GM19463 (cell line): ENCODE measurements at regions not wholly inside any gene's neighbourhood (a gene's known extent, or its start where the extent isn't known, plus 50 kb on each side); places are given as distances from the start of the nearest gene placed in this dataset.

ENCODE experiments used
- ATAC-seq: cut with Tn5 transposase; IDR thresholded peaks from one replicate; pipeline ENCODE4 v1.9.1; 2021; ENCODE audit warnings: mild to moderate bottlenecking, moderate library complexity; ENCODE audit not compliant: unreplicated experiment

GRCh38 chr11:81472646-81473045 is 1261.0 kb downstream of the FAM181B start:
- ATAC-seq, result no peak

GRCh38 chr11:81470446-81470845 is 1263.2 kb downstream of the FAM181B start:
- no peak for ATAC-seq

- ATAC-seq, result no peak
These were observed 1273.8 kb downstream of the FAM181B start for GRCh38 chr11:81459766-81460306.

- ATAC-seq, result no peak
These were observed 1284.0 kb downstream of the FAM181B start for GRCh38 chr11:81449588-81450156.

GRCh38 chr11:81444297-81444696 is 1289.4 kb downstream of the FAM181B start:
- no peak for ATAC-seq

GRCh38 chr11:81432333-81432732 is 1301.3 kb downstream of the FAM181B start:
- no peak for ATAC-seq

GRCh38 chr11:81424822-81425221 is 1308.8 kb downstream of the FAM181B start:
- ATAC-seq, result no peak

GRCh38 chr11:81422402-81422801 is 1311.3 kb downstream of the FAM181B start:
- no peak for ATAC-seq

- ATAC-seq, result no peak
These were observed 1312.3 kb downstream of the FAM181B start for GRCh38 chr11:81421251-81421860.

GRCh38 chr11:81420668-81421250 is 1312.9 kb downstream of the FAM181B start:
- no peak for ATAC-seq

GRCh38 chr11:81397316-81397715 is 1336.3 kb downstream of the FAM181B start:
- no peak for ATAC-seq

GRCh38 chr11:81394311-81394710 is 1339.4 kb downstream of the FAM181B start:
- no peak for ATAC-seq

- no peak for ATAC-seq
These were observed 1345.3 kb downstream of the FAM181B start for GRCh38 chr11:81388326-81388725.

GRCh38 chr11:81380395-81380794 is 1353.3 kb downstream of the FAM181B start:
- ATAC-seq, result no peak

- ATAC-seq, result no peak
These were observed 1356.2 kb downstream of the FAM181B start for GRCh38 chr11:81377418-81377817.

- ATAC-seq, result no peak
These were observed 1359.7 kb downstream of the FAM181B start for GRCh38 chr11:81373986-81374385.

- no peak for ATAC-seq
These were observed 1365.5 kb downstream of the FAM181B start for GRCh38 chr11:81368192-81368591.

- ATAC-seq, result no peak
These were observed 1368.2 kb downstream of the FAM181B start for GRCh38 chr11:81365496-81365895.

- no peak for ATAC-seq
These were observed 1374.2 kb downstream of the FAM181B start for GRCh38 chr11:81359476-81359875.

GRCh38 chr11:81345609-81346008 is 1388.1 kb downstream of the FAM181B start:
- ATAC-seq, result no peak

GRCh38 chr11:81342966-81343365 is 1390.7 kb downstream of the FAM181B start:
- no peak for ATAC-seq

- ATAC-seq, result no peak
These were observed 1393.4 kb downstream of the FAM181B start for GRCh38 chr11:81340225-81340624.
